PFSK-1 (cell line): ENCODE measurements at regions not wholly inside any gene's neighbourhood (a gene's known extent, or its start where the extent isn't known, plus 50 kb on each side); places are given as distances from the start of the nearest gene placed in this dataset.

Source experiments
- FOXP2 ChIP-seq: optimal IDR thresholded peaks from 2 replicates; pipeline ENCODE3; 2011; ENCODE audit warnings: borderline replicate concordance, control low read depth, inconsistent platforms; ENCODE audit not compliant: insufficient read depth; ENCODE audit errors: extremely low read length, extremely low read depth
- POLR2AphosphoS5 ChIP-seq: IDR thresholded peaks from 2 replicates; pipeline ENCODE4 v1.6.1; 2012; ENCODE audit warnings: low read depth, mild to moderate bottlenecking, control low read depth, low read length, moderate library complexity
- SIN3A ChIP-seq: IDR thresholded peaks from 2 replicates; pipeline ENCODE4 v1.6.1; 2012; ENCODE audit warnings: mild to moderate bottlenecking, low read length, moderate library complexity, borderline replicate concordance; ENCODE audit not compliant: insufficient read depth
- TAF1 ChIP-seq: IDR thresholded peaks from 2 replicates; pipeline ENCODE4 v1.6.1; 2012; ENCODE audit warnings: low read length, control low read depth, borderline replicate concordance; ENCODE audit not compliant: insufficient read depth
- TF ChIP-seq, protein P1 (sequence below), 2 experiments: IDR thresholded peaks; 2 replicates each; pipeline versions ENCODE4 v1.6.1 to v1.8.0; 2011 to 2012; ENCODE audit warnings: low read depth in 2 of 2, low read length in 2 of 2, control low read depth in 1 of 2, inconsistent platforms in 1 of 2, mild to moderate bottlenecking in 1 of 2, moderate library complexity in 1 of 2; ENCODE audit not compliant: insufficient read depth in 1 of 2

DNA sequence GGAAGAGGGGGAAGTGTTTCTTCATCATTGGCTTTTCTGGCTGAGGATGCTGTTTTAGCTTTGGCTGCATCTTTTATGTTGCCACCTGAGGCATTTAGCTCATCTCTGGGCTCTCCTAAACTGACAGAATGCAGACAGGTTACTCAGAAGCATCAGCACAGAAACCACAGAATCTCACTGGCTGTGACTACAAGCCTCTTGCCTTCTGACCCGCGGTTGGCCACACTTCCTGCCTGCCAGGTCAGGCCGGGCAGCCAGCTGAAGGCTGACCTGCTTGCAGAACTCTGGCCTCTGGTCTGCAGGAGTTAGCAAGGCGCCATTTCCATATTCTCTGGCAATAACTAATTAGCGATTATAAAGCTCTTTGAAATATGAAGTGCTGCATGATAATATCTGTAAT, 366.5 kb downstream of the MID1IP1 start:
- TF ChIP-seq FOXP2: no peak
- TF ChIP-seq, protein P1, sequence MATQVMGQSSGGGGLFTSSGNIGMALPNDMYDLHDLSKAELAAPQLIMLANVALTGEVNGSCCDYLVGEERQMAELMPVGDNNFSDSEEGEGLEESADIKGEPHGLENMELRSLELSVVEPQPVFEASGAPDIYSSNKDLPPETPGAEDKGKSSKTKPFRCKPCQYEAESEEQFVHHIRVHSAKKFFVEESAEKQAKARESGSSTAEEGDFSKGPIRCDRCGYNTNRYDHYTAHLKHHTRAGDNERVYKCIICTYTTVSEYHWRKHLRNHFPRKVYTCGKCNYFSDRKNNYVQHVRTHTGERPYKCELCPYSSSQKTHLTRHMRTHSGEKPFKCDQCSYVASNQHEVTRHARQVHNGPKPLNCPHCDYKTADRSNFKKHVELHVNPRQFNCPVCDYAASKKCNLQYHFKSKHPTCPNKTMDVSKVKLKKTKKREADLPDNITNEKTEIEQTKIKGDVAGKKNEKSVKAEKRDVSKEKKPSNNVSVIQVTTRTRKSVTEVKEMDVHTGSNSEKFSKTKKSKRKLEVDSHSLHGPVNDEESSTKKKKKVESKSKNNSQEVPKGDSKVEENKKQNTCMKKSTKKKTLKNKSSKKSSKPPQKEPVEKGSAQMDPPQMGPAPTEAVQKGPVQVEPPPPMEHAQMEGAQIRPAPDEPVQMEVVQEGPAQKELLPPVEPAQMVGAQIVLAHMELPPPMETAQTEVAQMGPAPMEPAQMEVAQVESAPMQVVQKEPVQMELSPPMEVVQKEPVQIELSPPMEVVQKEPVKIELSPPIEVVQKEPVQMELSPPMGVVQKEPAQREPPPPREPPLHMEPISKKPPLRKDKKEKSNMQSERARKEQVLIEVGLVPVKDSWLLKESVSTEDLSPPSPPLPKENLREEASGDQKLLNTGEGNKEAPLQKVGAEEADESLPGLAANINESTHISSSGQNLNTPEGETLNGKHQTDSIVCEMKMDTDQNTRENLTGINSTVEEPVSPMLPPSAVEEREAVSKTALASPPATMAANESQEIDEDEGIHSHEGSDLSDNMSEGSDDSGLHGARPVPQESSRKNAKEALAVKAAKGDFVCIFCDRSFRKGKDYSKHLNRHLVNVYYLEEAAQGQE (IDR thresholded peaks at IDR 0.05; ENCODE audit: insufficient read depth in 1 of 2, low read depth in 2 of 2, low read length in 2 of 2): no peak
- no peak for TF ChIP-seq TAF1
- TF ChIP-seq POLR2AphosphoS5: no peak
- no peak for TF ChIP-seq SIN3A

DNA sequence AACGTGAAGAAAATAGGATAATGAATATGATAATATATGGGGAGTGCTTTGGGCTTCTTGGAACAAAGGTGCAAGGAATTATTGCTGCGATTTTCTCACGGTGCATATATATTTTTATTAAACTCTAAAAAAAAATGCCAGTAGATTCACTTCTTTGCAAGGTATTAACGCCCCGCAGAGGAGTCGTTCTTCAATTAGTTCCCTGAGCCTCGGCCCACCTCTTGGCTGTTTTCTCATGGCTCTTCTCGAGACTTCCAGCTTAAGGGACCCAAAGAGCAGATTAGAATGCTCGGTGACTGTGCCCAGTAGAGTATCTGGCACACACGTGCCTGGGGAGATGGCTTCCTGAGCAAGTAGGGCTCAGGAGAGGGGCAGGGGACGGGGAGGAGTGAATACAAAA, 367.4 kb downstream of the MID1IP1 start:
- TF ChIP-seq TAF1 (no peak), FOXP2 (no peak), POLR2AphosphoS5 (no peak), SIN3A (no peak)
- TF ChIP-seq, protein P1 (IDR thresholded peaks at IDR 0.05; ENCODE audit: insufficient read depth in 1 of 2, low read depth in 2 of 2, low read length in 2 of 2): no peak

DNA sequence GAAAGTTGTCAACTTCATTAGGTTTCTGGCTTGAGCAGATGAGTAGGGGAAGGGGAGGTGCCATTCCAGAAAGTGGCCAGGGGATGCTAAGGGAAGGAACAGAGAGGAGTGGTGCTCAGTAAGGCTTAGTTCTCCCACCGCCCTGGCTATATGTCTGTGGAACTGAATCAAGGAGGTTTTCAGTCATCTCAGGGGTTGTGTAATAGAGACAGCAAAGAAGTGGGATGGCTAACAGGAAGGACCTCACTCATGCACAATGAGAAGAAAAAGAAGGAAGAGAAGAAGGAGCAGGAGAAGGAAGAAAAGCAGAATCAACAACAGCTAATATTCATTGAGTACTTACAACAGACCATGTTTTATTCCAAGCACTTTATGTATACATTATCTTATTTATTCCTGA, 368.7 kb downstream of the MID1IP1 start:
- TF ChIP-seq TAF1 (no peak), SIN3A (no peak), FOXP2 (no peak), POLR2AphosphoS5 (no peak)
- TF ChIP-seq, protein P1 (IDR thresholded peaks at IDR 0.05; ENCODE audit: insufficient read depth in 1 of 2, low read depth in 2 of 2, low read length in 2 of 2): no peak

DNA sequence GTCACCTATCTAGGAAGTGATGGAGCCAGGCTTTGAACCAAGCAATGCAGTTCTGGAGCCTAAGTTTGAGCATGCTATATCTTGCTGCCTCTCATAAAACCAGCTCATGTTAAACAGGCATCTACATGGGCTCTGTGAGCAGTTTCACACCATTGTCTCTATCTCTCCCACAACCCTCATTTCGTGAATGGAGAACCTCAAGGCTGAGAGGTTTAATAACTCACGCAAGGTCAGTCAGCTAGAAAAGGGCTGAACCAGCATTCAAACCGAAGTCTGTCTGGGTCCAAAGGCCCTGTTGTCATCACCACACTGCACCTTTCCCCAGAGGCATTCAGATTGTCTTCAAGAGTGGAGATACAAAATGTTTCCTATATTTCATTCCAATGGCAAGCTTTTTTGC, 369.2 kb downstream of the MID1IP1 start:
- no peak for TF ChIP-seq POLR2AphosphoS5

DNA sequence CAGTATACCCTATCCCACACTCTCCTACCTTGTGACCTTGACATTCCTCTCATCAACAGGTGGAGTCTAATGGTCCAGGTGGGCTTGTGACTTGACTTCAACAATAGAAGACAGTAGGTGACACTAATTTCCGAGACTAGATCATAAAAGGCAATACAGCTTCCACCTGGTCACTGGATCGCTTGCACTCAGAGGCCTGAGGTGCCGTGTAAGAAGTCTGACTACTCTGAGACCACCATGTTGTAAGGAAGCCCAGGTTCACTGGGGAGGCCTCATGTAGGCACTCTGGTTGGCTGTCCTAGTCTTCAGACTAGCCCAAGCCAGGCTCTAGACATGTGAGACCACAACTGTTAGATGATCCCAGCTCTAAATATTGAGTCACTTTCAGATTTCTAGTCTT, 370.4 kb downstream of the MID1IP1 start:
- TF ChIP-seq TAF1 (no peak), POLR2AphosphoS5 (no peak), FOXP2 (no peak), SIN3A (no peak)
- TF ChIP-seq, protein P1 (IDR thresholded peaks at IDR 0.05; ENCODE audit: insufficient read depth in 1 of 2, low read depth in 2 of 2, low read length in 2 of 2): no peak

DNA sequence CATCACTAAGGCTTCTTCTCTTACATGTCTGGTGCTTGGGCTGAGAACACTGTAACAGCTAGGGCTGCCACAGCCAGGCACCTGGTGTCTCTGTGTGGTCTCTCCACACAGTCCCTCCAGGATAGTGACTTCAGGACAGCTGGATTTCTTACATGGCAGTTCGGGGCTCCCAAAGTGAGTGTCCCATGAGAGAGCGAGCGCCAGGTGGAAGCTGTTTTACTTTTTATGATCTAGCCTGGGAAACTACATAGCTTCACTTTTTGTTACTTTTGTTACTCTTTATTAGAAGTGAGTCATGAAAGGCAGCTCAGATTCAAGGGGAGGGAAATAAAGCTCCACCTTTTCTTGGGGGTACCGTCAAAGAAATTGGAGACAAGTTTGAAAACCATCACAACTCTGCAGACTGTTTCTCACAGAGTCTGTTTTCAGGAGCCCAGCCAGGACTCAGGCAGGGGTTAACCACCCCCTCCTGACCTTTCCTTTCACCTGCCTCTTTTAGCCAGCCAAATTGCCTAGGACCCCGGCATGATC, 373.0 kb downstream of the MID1IP1 start:
- TF ChIP-seq FOXP2 (no peak), POLR2AphosphoS5 (no peak), SIN3A (no peak), TAF1 (no peak)
- TF ChIP-seq, protein P1 (IDR thresholded peaks at IDR 0.05; ENCODE audit: insufficient read depth in 1 of 2, low read depth in 2 of 2, low read length in 2 of 2): no peak
